GM12872 (cell line): ENCODE measurements at regions not wholly inside any gene's neighbourhood (a gene's known extent, or its start where the extent isn't known, plus 50 kb on each side); places are given as distances from the start of the nearest gene placed in this dataset.

Experiments used
- TF ChIP-seq, protein P1 (sequence below): IDR thresholded peaks from 3 replicates; pipeline ENCODE4 v1.5.1; 2011; ENCODE audit warnings: low read depth, mild to moderate bottlenecking, low read length, moderate library complexity; ENCODE audit not compliant: insufficient read depth

DNA sequence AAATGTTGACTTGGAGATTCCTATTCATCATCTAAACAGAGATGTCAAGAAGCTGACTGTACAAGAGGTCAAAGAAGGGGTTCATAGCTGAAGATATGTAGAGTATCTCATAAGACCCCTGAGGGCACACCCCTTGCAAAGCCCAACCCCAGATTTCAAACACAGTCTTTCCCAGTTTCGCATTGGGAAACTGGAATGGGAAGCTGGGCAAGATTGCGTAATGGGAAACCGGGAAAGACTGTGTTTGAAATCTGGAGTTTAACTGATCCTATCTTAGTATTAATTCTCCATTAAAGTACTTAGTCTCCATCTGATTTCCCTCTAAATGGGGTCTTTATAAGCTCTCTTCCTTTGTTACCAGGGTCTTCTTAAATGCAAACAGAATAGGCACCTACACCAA lies 99.5 kb downstream of the FAM76B start:
- TF ChIP-seq, protein P1, sequence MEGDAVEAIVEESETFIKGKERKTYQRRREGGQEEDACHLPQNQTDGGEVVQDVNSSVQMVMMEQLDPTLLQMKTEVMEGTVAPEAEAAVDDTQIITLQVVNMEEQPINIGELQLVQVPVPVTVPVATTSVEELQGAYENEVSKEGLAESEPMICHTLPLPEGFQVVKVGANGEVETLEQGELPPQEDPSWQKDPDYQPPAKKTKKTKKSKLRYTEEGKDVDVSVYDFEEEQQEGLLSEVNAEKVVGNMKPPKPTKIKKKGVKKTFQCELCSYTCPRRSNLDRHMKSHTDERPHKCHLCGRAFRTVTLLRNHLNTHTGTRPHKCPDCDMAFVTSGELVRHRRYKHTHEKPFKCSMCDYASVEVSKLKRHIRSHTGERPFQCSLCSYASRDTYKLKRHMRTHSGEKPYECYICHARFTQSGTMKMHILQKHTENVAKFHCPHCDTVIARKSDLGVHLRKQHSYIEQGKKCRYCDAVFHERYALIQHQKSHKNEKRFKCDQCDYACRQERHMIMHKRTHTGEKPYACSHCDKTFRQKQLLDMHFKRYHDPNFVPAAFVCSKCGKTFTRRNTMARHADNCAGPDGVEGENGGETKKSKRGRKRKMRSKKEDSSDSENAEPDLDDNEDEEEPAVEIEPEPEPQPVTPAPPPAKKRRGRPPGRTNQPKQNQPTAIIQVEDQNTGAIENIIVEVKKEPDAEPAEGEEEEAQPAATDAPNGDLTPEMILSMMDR: no peak

DNA sequence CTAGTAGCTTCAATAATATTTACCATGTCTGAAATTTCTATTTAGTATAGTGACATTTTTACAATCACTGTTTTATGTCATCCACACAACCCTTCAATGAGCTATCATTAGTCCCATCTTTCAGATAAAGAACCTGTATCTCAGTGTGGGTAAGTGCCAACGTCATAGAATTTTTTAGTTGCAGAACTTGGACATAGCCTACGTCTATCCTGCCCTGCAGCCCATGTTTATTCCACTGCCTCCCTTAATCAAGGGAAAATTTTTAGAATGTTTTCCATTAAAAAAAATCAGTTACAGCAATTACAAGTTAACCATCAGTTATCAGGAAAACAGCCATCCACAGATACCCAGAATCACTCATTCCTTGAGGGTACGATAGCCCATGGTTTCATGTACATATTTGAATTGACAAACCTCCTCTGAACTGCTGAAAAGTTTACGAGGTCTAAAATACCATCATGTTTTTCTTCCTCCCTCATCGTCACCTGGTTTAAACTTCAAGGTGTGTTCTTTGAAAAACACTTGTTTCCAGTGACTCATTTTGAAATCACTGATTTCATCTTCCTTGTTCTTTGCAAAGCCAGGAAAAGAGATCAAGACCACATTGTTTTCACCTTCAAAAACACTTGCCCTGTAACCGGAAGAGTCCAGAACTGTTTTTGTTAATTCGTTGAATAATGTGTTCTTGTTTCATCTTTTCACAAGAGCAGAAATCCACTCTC lies 100.9 kb downstream of the FAM76B start:
- TF ChIP-seq, protein P1: no peak

DNA sequence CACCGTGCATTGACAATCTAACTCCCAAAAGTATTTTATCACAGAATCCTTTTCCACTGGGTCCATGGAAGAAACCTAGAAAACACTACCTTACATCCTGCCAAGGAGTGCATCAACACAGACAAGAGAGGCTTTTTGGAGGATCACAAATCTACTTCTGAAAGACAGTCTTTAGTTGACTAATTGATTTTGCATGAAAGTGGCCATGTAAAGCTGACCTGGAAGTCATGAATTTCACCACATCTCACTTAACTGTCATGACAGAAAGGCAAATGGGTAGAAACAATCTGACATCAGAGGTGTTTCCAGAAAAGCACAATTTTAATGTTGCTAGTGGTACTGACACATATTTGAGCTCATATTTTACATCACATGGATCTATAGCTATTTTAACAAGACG lies 101.6 kb downstream of the FAM76B start:
- TF ChIP-seq, protein P1: no peak

DNA sequence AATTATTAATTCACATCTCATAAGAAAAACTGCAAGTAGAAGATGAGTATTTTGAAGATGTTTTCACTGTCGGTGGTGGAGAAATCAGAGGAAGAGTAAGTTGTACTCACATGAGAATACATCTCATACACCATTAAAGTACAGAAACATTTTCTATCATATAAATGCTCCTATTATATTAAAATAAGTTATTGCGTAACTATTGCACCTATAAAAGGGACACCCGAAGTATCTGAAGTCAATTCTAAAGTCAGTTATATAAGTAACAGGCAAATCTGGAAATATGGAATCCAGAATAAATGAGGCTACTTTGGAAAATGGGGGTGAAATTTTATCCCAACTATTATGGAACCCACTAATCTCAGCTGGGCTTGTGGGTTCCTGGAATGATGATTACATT lies 103.3 kb downstream of the FAM76B start:
- TF ChIP-seq, protein P1: no peak

DNA sequence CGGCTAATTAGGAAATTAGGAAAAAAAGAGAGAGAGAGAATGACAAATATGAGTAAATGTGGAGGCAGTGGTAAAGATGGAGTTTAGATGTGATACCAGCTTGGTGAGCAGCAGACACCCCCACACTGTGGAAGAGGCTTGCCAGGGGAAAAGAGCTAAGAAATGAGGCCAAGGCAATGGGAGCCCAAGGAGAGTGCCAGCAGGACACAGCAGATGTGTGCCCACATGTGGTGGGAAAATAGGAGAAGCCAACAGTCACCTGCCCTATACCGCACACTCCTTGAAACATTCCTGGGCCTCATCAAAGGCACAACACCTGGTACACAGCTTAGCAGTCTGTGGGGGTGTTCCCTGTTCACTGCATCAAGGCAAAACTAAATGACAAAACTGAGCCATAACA lies 104.9 kb downstream of the FAM76B start:
- TF ChIP-seq, protein P1: no peak

DNA sequence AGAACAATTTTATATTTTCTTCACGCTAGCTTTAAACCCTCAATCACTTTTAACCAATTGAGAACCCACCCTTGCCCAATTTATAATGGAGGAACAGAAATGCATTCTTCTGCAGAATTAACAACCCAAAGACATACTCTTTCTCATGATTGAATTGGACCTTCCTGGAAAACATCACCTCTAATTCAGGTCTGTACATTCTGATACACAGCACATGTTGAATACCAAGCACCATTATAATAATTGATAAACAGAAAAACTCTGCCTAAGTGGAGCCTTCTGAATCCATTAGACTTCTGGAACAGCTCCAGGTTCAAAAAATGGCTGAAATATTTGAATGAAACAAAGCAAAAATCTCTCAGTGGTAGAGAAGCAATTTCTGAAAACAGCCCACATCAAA lies 105.4 kb downstream of the FAM76B start:
- TF ChIP-seq, protein P1: no peak

DNA sequence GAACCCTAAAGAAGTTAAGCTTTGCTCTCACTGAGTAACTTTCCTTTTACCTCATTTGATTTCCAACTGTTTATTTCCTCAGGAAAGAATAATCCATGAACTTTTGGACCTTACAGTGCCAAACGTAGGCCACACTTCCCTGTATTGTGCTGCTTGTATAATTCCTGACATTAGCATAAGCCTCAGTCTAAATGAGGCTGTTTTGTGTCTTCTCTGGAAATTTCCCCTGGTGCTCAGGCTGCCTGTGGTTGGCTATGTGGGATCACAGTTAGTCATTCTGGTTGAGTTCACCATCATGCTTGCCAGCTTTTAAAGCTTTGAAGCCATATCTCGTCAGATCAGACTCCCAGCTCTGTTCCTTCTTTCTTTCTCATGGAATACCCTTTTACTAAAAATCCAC lies 107.0 kb downstream of the FAM76B start:
- TF ChIP-seq, protein P1: no peak
